HG03108 (cell line): ENCODE measurements at regions not wholly inside any gene's neighbourhood (a gene's known extent, or its start where the extent isn't known, plus 50 kb on each side); places are given as distances from the start of the nearest gene placed in this dataset.

Experiments
- ATAC-seq: cut with Tn5 transposase; IDR thresholded peaks from one replicate; pipeline ENCODE4 v1.9.1; 2021; ENCODE audit warnings: moderate library complexity; ENCODE audit not compliant: unreplicated experiment

DNA sequence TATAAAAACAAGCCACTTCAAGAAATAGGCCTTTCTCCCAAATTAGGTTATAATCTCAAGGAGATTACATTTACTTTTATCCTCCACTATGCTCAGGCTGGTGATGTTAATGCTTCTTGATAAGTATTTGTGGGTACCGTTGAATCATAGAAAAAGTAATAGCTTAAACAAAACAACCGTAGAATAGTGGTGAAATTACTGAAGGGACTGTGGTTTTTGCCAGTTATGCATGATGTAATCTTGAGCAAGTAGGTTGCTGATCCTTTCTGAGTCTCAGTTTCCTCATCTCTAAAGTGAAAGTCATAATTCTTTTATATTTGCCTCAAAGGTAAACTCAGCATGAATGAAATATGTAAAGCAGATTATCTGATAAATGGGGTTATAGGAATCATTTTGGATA lies 187.3 kb upstream of the JAG1 start:
- ATAC-seq: no peak

- no peak for ATAC-seq
Observed at GRCh38 chr20:10861619-10862018, 187.8 kb upstream of the JAG1 start.

GRCh38 chr20:10863337-10864060 lies 189.7 kb upstream of the JAG1 start:
- no peak for ATAC-seq

GRCh38 chr20:10864076-10864672 lies 190.4 kb upstream of the JAG1 start:
- ATAC-seq: no peak

DNA sequence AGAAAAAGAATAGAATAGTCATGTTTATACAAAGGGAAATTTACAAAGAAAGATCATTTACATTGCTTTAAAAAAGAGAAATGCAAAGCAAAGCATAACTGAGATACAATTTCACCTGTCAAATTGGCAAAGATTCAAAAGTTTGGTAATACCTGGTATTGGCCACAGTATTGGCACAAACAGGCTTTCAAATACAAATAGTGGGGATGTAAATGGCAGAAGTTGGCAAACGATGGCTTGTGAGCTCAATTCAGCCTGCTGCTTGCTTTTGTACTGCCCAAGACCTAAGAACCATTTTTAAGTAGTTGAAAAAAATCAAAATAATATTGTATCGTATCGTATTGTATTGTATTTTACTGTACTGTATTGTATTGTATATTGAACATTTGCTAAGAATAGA lies 194.5 kb upstream of the JAG1 start:
- ATAC-seq: no peak

DNA sequence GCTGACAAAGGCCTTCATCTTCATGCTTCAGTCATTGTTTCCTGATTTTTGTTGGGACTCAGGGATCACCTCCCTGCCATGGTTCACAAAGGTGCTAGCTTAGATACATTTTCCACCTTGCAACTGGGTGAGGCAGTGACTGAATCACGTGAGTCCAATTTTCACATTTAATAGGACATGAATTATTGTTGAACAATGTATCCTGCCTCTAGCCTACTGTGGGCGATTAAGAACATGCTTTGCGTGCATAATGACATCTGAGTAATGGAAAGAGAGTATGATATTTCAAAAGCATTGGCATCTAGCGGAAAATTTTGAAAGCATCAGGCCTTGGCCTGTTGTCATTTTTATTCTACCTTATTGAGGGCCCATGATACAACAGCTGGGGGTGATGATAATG lies 199.2 kb upstream of the JAG1 start:
- ATAC-seq: no peak

DNA sequence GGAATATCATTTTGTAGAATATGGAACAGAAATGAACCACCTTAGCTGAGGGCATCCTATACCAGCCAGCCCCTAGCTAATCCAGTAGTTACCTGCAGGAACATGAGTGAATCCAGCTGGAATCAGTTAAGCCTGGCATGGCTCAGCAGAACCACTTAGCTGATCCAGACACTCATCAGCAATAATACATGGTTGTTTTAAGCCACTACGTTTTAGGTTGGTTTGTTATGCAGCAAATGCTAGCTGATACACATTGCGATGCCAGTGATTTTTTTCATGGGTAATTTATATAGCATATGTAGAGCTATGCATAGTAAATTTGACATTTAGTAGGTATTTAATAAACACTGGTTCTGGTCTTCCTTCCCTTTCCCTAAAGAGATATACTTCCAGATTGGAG lies 201.9 kb upstream of the JAG1 start:
- ATAC-seq: no peak

- no peak for ATAC-seq
Observed at GRCh38 chr20:10876558-10876957, 202.8 kb upstream of the JAG1 start.

DNA sequence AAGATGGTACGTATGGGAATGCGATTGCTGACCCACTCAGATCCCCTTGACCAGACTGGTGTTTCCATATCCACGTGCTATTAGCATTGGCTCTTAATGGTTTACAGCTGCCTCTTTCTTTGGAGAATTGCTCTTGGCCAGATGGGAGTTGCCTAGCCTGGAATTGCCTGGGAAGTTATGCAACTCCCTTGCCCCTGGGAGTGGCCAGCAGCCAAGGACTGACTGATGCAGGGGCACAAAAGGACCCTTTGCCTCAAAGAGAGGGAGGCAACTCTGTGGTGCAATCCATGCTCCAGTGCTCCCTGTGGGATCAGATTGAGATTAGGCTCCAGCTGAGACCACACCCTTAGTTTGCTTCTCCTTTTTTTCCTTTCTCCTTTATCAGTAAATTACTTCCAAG lies 203.5 kb upstream of the JAG1 start:
- ATAC-seq: no peak

GRCh38 chr20:10883166-10883565 lies 209.4 kb upstream of the JAG1 start:
- ATAC-seq: no peak

DNA sequence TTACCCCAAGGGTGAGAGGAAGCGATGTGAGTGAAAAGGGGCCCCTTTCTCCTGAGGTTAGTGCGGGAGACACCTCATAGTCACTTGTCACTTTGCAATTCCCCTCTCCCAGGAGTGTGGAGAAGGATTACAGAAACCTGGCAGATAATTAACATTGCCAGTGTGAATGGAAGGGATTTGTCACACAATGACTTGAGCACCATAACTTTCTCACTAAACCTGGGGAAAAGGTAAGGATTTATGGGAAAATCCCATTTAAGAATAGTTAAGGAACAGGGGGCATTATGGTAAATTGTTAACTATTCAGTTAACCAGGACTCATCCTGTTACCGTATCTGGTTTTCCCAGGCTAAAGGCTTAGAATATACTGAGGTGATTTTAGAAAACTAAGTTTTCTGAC lies 219.5 kb upstream of the JAG1 start:
- no peak for ATAC-seq

DNA sequence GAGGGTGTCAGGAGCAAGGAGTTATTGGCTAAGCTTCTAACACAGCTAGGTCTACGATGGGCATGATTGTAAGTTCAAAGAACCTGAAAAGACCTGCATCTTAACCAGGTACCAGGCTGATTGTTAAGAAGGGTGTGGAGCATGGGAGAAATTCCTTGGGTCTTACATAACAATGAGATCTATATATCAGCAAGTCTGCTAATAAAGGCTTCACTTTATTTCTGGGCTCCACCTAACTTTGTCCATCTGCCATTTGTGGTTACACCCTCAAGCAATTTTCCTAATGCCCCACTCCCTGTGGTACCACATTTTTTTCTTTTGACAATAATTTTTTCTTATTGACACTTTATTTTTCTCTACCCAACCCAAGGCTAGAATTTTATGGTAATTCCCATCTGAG lies 223.5 kb upstream of the JAG1 start:
- ATAC-seq: no peak

DNA sequence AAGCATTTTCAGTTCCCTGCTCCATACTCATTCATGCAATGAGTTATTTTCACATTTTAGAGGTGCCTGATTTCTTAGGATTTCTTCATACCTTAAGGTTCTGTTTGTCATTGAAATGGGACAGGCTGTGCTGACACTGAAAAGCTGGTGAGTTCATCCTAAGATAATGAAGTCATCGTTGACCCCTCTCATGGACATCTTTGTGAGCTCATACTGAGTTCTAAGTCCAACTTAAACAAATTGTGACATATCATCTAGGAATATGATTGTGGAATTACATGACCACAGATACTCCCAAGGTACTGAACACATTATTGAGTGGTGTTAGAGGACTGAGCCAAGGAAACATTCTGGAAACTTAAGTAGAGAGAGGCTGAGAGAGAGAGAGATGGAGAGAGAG lies 224.8 kb upstream of the JAG1 start:
- ATAC-seq: no peak

- no peak for ATAC-seq
Observed at GRCh38 chr20:10902174-10902573, 228.4 kb upstream of the JAG1 start.

DNA sequence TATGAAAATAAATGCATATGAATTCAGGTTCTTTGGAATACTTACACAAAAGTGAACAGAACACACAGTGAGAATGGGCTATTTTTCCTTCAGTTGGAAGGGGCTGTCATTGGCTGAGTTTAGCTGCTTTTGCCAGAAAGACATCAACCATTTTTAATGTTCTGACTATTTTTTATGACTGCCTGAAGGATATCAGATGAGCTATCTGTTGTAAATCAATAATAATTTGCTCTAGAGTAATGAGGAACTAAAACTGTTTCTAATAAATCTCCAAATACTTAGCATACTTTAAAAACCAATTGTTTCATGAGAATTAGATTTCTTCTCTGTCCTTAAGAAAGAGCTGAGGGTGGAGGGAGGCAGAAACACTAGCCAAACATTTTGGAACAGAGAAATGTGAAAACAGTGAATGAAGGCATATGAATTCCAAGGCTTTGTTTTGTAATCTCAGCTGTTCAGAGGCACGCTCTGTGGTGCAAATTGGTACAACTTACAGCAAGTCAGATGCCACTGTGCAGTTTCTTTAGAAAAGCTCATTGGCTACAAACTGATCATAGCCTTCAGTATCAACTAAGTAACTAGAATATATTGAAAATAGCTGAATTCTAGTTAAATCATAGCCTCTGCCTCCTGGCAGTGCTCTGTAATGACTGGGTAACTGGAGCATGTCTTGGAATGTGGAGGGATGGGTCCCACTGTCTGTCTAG lies 228.9 kb upstream of the JAG1 start:
- no peak for ATAC-seq

DNA sequence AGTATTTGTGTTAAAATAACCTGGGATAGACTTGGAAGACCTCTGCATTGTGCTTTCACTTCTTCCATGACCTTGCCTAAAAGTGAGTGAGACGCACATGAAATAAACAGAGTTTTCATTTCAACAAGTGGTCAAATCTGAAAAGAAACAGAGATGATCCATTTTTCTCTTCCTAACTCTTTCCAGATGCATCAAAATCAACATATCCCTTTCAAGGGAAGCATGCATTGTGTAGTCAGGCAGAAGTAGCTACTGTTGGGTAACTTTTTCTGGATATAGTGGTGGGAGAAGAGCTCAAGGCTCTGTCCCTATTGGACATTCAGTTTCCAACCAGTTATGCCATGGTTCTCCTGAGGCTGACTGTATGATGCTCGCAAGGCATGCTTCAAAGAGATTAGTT lies 233.0 kb upstream of the JAG1 start:
- no peak for ATAC-seq

GRCh38 chr20:10909803-10910202 lies 236.0 kb upstream of the JAG1 start:
- no peak for ATAC-seq

GRCh38 chr20:10910535-10911178 lies 236.9 kb upstream of the JAG1 start:
- ATAC-seq: no peak

GRCh38 chr20:10911298-10911697 lies 237.5 kb upstream of the JAG1 start:
- no peak for ATAC-seq

- no peak for ATAC-seq
Observed at GRCh38 chr20:10915815-10916214, 242.0 kb upstream of the JAG1 start.

DNA sequence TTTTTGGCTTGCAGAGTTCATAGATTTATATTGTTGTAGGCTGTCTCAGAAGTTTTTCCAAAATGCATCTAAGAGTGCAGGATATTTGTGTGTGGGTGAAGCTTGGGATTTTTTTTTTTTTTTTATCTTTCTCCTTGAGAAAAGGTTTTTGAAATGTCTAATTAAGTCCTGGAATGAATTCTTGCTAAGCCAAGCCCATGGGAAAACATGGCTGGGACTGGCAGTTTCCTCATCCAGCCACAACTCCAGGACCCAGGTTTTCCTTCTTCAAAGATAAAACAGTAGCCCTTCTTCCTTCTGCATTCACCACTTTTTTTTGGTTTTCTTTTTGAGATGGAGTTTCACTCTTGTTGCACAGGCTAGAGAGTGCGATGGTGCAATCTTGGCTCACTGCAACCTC lies 242.5 kb upstream of the JAG1 start:
- no peak for ATAC-seq

GRCh38 chr20:10917826-10918225 lies 244.0 kb upstream of the JAG1 start:
- ATAC-seq: no peak
